H7 (cell line): ENCODE measurements at regions not wholly inside any gene's neighbourhood (a gene's known extent, or its start where the extent isn't known, plus 50 kb on each side); places are given as distances from the start of the nearest gene placed in this dataset.

ENCODE experiments used
- DNase-seq: peaks from one replicate; pipeline ENCODE4 v3.0.0; 2012
- H3K27me3 ChIP-seq: 2 replicates; pipeline ENCODE4 v1.6.0; 2011; ENCODE audit warnings: mild to moderate bottlenecking, low read length; ENCODE audit not compliant: control insufficient read depth, insufficient read depth
- H3K36me3 ChIP-seq: replicated peaks from 2 replicates; pipeline ENCODE4 v1.5.1; 2011; ENCODE audit warnings: low read length; ENCODE audit not compliant: control insufficient read depth, insufficient read depth
- H3K4me3 ChIP-seq: 2 replicates; pipeline ENCODE4 v1.5.1; 2011; ENCODE audit warnings: low read depth, mild to moderate bottlenecking, control low read depth, low read length, moderate library complexity; ENCODE audit not compliant: insufficient read depth

DNA sequence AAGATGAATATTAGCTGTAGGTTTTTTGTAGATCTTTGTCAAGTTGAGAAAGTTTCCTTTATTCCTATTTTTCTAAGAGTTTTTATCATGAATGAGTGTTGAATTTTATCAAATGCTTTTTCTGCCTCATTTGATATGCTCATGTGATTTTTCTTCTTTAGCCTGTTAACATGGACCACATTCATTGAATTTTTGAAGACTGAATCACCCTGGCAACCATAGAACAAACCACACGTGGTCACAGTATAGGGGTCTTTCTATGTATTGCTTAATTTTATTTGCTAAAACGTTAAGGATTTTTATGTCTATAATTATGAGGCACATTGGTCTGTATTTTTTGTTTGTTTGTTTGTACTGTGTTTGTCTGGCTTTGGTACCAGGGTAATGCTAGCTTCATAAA is 201.7 kb upstream of the CWC22 start:
- no peak for DNase-seq
- no peaks in the 10 kb centered on the region for H3K36me3 ChIP-seq
- H3K27me3 ChIP-seq, result no peaks in the 10 kb centered on the region
- H3K4me3 ChIP-seq, result no peak overlapping the region

DNA sequence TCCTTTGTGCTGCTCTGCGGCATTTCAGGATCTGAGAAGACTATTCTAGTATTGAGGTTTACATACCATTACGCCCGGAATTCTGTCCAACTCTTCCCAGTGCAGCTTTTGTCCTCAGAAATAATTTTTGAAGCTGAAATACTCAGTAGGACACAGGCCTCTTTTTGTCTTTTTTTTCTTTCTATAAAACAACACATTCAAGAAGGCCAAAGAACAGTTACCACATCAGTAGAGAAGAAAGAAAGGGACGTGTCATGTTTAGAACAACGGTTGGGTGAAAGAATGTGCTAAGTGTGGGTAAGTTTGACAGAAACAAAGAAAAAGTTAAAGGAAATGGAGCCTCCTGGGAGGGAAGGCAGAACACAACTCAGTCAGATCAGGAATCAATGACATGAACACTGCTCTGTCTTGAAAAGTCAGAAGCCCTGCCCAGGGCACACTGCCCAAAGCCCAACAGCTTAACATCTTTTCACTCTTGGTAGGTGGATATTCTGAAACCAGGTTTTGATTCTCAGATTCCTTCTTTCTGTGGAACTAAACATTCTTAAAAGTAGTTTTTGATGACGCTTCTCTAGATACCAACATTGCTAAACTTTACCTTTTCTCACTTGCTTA is 198.6 kb upstream of the CWC22 start:
- Histone ChIP-seq H3K36me3 (no peaks in the 10 kb centered on the region), H3K27me3 (no peaks in the 10 kb centered on the region), H3K4me3 (no peak overlapping the region)
- no peak for DNase-seq

DNA sequence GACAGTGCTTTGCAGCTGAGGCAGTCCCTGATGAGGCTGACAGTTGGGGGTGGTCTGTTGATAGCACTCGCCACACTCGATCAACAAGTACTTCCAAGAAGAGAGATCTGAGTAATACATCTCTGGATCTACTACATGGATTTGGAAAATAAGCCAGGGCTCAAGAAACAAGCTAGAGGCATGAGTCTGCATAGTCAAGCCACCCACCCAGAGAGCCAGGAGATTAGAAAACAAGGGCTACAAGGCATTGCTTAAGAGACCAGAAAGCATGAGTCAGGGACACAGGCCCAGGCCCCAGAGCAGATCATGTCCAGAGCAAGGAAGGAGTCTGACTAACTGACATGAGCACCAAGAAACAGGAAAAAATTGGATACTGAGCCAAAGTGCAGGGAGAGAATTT is 196.9 kb upstream of the CWC22 start:
- DNase-seq, result no peak
- Histone ChIP-seq H3K36me3 (no peaks in the 10 kb centered on the region), H3K27me3 (no peaks in the 10 kb centered on the region), H3K4me3 (no peak overlapping the region)

DNA sequence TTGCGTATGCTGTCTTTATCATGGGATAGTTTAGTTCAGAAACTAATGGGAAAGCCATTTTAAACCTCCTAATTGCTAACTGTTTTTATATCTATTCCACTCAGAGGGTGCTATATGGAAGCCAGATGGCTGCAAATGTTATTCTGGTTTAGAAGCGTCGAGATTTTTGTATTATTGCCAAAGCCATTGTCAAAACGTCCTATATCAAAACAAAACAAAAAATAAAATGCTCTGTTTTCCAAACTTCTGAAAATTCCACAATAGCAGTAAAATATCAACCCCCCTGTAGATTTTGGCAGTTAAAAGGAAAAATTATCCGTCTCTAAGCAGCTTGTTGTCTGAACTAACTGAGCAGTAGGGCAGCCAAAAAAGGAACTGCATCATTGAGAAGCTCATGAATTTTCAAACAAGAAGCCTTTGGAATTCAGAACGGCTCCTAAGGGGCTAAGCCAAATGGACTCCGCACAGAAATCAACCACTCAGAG is 195.4 kb upstream of the CWC22 start:
- H3K27me3 ChIP-seq, result no peaks in the 10 kb centered on the region
- H3K36me3 ChIP-seq, result no peaks in the 10 kb centered on the region
- H3K4me3 ChIP-seq, result no peak overlapping the region
- no peak for DNase-seq

- no peak overlapping the region for H3K4me3 ChIP-seq
- H3K36me3 ChIP-seq, result no peaks in the 10 kb centered on the region
- no peaks in the 10 kb centered on the region for H3K27me3 ChIP-seq
- DNase-seq, result peak; percentile 2
Observed at GRCh38 chr2:180196419-180196977, 189.4 kb upstream of the CWC22 start.

DNA sequence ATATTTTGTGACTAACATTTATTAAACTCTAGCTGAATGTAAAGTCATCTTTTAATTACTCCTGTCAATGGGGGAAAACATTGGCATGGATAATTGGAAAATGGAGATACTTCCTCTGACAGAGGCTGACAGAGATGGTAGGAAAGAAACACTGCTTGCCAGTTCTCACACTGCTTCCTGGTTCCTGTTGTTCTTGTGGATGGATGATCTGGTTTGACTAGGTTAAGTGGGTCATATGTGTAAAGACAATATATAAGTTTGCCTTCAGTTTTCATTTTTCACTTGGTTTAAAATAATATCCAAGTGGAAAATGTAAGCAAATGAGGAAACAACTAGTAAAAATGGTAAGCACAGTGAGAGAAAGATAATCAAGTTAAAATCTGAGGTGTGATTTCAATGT is 188.8 kb upstream of the CWC22 start:
- no peak for DNase-seq
- no peaks in the 10 kb centered on the region for H3K36me3 ChIP-seq
- H3K27me3 ChIP-seq, result no peaks in the 10 kb centered on the region
- no peak overlapping the region for H3K4me3 ChIP-seq

DNA sequence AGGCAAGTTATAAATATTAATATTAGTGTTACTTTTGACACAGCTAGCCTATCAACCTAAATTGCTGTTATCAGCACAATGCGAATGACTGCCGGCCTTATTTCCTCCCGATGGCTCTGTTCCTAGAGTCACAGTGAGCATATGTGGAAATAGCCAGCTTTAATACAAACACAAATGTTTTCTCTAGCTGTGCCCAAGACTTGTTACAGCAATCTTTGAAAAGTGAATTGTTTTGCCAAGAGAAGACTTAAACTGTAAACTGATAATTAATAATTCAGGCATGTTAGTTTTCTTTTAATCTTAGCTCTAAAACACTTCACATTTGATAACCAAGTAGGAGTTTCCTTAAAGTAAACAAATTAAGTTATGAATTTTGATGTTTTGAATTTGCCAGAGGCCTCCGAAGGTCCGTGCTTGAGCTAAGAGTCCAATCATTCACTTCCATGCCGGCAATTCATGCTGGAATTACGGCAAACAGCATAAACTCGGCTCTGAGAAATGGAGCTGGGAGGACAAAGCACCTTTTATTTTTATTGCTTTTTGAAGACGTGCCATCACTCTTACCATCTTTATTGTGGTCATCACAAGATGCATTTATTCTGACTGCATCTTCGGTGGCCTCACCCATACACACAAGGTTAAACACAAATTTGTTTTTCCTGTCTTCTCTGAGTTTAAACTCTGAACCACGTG is 184.5 kb upstream of the CWC22 start:
- Histone ChIP-seq H3K4me3 (no peak overlapping the region), H3K36me3 (no peaks in the 10 kb centered on the region), H3K27me3 (no peaks in the 10 kb centered on the region)
- DNase-seq, result no peak

- Histone ChIP-seq H3K27me3 (no peaks in the 10 kb centered on the region), H3K36me3 (no peaks in the 10 kb centered on the region), H3K4me3 (no peak overlapping the region)
- DNase-seq, result no peak
Observed at GRCh38 chr2:180190851-180191250, 183.8 kb upstream of the CWC22 start.

DNA sequence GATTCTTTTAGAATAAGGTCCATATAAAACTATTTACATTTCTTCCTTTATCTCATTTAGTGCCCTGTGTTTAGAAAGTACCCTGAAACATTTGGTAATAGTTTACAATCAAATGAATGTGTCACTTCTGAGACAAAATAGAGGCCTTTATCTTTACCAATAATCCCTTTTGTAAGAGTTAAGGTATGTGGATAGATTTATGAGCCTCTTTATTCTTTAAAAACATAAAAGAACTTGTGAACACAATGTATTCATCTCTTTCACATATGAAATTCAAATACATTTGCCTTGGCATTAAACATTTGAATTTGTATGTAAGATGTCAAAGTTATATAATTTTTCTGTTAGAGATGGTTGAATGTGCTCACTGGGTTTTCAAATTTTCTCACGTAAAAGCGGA is 180.5 kb upstream of the CWC22 start:
- Histone ChIP-seq H3K4me3 (no peak overlapping the region), H3K36me3 (no peaks in the 10 kb centered on the region), H3K27me3 (no peaks in the 10 kb centered on the region)
- no peak for DNase-seq

DNA sequence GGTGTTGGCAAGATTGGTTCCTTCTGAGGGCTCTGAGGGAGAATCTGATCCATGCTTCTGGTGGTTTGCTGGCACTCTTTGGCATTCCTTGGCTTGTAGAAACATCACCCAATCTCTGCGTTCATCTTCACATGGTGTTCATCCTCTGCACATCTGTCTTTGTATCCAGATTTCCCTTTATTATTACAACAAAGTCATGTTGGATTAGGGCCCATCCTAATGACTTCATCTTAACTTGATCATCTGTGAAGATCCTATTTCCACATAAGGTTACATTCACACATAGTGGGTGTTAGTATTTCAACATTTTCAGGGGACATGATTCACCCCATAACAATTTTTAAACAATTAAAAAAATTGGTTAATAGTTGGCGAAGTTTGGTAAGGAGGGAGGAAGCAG is 177.4 kb upstream of the CWC22 start:
- no peaks in the 10 kb centered on the region for H3K36me3 ChIP-seq
- no peaks in the 10 kb centered on the region for H3K27me3 ChIP-seq
- no peak for DNase-seq
- no peak overlapping the region for H3K4me3 ChIP-seq

DNA sequence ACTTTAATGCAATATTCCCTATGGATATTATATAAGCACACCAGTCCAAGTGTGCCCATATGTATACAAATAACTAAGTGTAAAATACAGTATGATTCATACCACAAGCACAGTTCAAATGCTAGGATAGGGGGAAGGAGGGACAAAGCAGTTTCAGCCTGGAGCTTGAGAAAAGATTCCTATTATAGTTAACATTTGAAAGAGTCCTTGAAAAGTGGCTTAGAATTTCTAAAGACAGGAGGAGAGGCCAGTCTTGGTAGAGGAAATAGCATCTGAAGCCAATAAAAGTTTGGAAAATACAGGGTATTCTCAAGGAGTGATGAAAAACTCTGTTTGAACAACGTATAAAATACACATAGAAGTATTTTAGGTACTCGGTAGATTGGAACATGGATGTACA is 173.4 kb upstream of the CWC22 start:
- Histone ChIP-seq H3K27me3 (no peaks in the 10 kb centered on the region), H3K4me3 (no peak overlapping the region), H3K36me3 (no peaks in the 10 kb centered on the region)
- DNase-seq, result no peak

- Histone ChIP-seq H3K4me3 (no peak overlapping the region), H3K36me3 (no peaks in the 10 kb centered on the region), H3K27me3 (no peaks in the 10 kb centered on the region)
- no peak for DNase-seq
Observed at GRCh38 chr2:180177534-180177933, 170.4 kb upstream of the CWC22 start.

- Histone ChIP-seq H3K4me3 (no peak overlapping the region), H3K36me3 (no peaks in the 10 kb centered on the region), H3K27me3 (no peaks in the 10 kb centered on the region)
- DNase-seq, result no peak
Observed at GRCh38 chr2:180175736-180176135, 168.6 kb upstream of the CWC22 start.

- no peak for DNase-seq
- H3K4me3 ChIP-seq, result no peak overlapping the region
- no peaks in the 10 kb centered on the region for H3K36me3 ChIP-seq
- H3K27me3 ChIP-seq, result no peaks in the 10 kb centered on the region
Observed at GRCh38 chr2:180174580-180174979, 167.5 kb upstream of the CWC22 start.

- Histone ChIP-seq H3K36me3 (no peaks in the 10 kb centered on the region), H3K27me3 (no peaks in the 10 kb centered on the region), H3K4me3 (no peak overlapping the region)
- no peak for DNase-seq
Observed at GRCh38 chr2:180169474-180169873, 162.4 kb upstream of the CWC22 start.
